Prostate gland (tissue), 2 donors: ENCODE measurements at regions not wholly inside any gene's neighbourhood (a gene's known extent, or its start where the extent isn't known, plus 50 kb on each side); places are given as distances from the start of the nearest gene placed in this dataset.

ENCODE experiments used
- CTCF ChIP-seq, 4 experiments: fragments of 200-600 bp in 2 of 4; fragments of 450-650 bp in 2 of 4; sonication (generic) in 2 of 4; IDR thresholded peaks; 1 replicate in 3 of 4; 2 replicates in 1 of 4; pipeline ENCODE4 v1.5.1; 2016 to 2019; ENCODE audit warnings: antibody characterized with exemption in 4 of 4, mild to moderate bottlenecking in 2 of 4, moderate library complexity in 2 of 4
- POLR2A ChIP-seq: fragments of 450-650 bp; IDR thresholded peaks from one replicate; pipeline ENCODE4 v1.6.1; 2016; ENCODE audit warnings: antibody characterized with exemption, mild to moderate bottlenecking

- TF ChIP-seq CTCF (IDR thresholded peaks at IDR 0.05) (no peak), POLR2A (no peak)
These were observed 599.6 kb downstream of the PSAT1 start for GRCh38 chr9:78896479-78896878.
